ENCODE measurements at regions not wholly inside any gene's neighbourhood (a gene's known extent, or its start where the extent isn't known, plus 50 kb on each side); places are given as distances from the start of the nearest gene placed in this dataset.

- DNase-seq (ENCODE audit: low read depth in 4 of 4, low spot score in 1 of 4), result no peak
Measured at GRCh38 chr2:193695367-193695766, 1500.6 kb upstream of the TMEFF2 start.

- no peak for DNase-seq (ENCODE audit: low read depth in 4 of 4, low spot score in 1 of 4)
Measured at GRCh38 chr2:193693758-193694157, 1499.0 kb upstream of the TMEFF2 start.

GRCh38 chr2:193690572-193690971, 1495.8 kb upstream of the TMEFF2 start:
- no peak for DNase-seq (ENCODE audit: low read depth in 4 of 4, low spot score in 1 of 4)

GRCh38 chr2:193687195-193687594, 1492.5 kb upstream of the TMEFF2 start:
- no peak for DNase-seq (ENCODE audit: low read depth in 4 of 4, low spot score in 1 of 4)

GRCh38 chr2:193679847-193680246, 1485.1 kb upstream of the TMEFF2 start:
- no peak for DNase-seq (ENCODE audit: low read depth in 4 of 4, low spot score in 1 of 4)

GRCh38 chr2:193670478-193670877, 1475.7 kb upstream of the TMEFF2 start:
- DNase-seq (ENCODE audit: low read depth in 4 of 4, low spot score in 1 of 4), result no peak

- DNase-seq (ENCODE audit: low read depth in 4 of 4, low spot score in 1 of 4), result no peak
Measured at GRCh38 chr2:193668557-193669323, 1474.0 kb upstream of the TMEFF2 start.

- DNase-seq (ENCODE audit: low read depth in 4 of 4, low spot score in 1 of 4), result no peak
Measured at GRCh38 chr2:193627927-193628272, 1433.2 kb upstream of the TMEFF2 start.

- no peak for DNase-seq (ENCODE audit: low read depth in 4 of 4, low spot score in 1 of 4)
Measured at GRCh38 chr2:193627187-193627926, 1432.6 kb upstream of the TMEFF2 start.

- no peak for DNase-seq (ENCODE audit: low read depth in 4 of 4, low spot score in 1 of 4)
Measured at GRCh38 chr2:193608451-193608850, 1413.7 kb upstream of the TMEFF2 start.

- no peak for DNase-seq (ENCODE audit: low read depth in 4 of 4, low spot score in 1 of 4)
Measured at GRCh38 chr2:193590831-193591230, 1396.1 kb upstream of the TMEFF2 start.

- DNase-seq (ENCODE audit: low read depth in 4 of 4, low spot score in 1 of 4), result no peak
Measured at GRCh38 chr2:193584522-193584938, 1389.8 kb upstream of the TMEFF2 start.

- no peak for DNase-seq (ENCODE audit: low read depth in 4 of 4, low spot score in 1 of 4)
Measured at GRCh38 chr2:193583638-193584400, 1389.1 kb upstream of the TMEFF2 start.

- DNase-seq (ENCODE audit: low read depth in 4 of 4, low spot score in 1 of 4), result no peak
Measured at GRCh38 chr2:193581807-193582206, 1387.1 kb upstream of the TMEFF2 start.

- DNase-seq (ENCODE audit: low read depth in 4 of 4, low spot score in 1 of 4), result no peak
Measured at GRCh38 chr2:193580176-193580950, 1385.6 kb upstream of the TMEFF2 start.

GRCh38 chr2:193566886-193567285, 1372.2 kb upstream of the TMEFF2 start:
- DNase-seq (ENCODE audit: low read depth in 4 of 4, low spot score in 1 of 4), result no peak

GRCh38 chr2:193566276-193566675, 1371.5 kb upstream of the TMEFF2 start:
- no peak for DNase-seq (ENCODE audit: low read depth in 4 of 4, low spot score in 1 of 4)

- DNase-seq (ENCODE audit: low read depth in 4 of 4, low spot score in 1 of 4), result no peak
Measured at GRCh38 chr2:193562031-193562430, 1367.3 kb upstream of the TMEFF2 start.

- DNase-seq (ENCODE audit: low read depth in 4 of 4, low spot score in 1 of 4), result no peak
Measured at GRCh38 chr2:193561054-193561453, 1366.3 kb upstream of the TMEFF2 start.

- DNase-seq (ENCODE audit: low read depth in 4 of 4, low spot score in 1 of 4), result no peak
Measured at GRCh38 chr2:193556766-193557470, 1362.2 kb upstream of the TMEFF2 start.

GRCh38 chr2:193549661-193550060, 1354.9 kb upstream of the TMEFF2 start:
- DNase-seq (ENCODE audit: low read depth in 4 of 4, low spot score in 1 of 4), result no peak
